Stimulated activated CD4-positive, alpha-beta T cell treated with anti-CD3 and anti-CD28 coated beads, TNF-alpha, amount 100 ng/mL, for 1 hour (primary cell): ENCODE measurements at regions not wholly inside any gene's neighbourhood (a gene's known extent, or its start where the extent isn't known, plus 50 kb on each side); places are given as distances from the start of the nearest gene placed in this dataset.
"Not testable (repeated sequence)": the region's sequence is repeated elsewhere in the genome, so short reads cannot be mapped to it uniquely, and the experiment has no call there.

Experiments used
- DNase-seq, 3 donors: peaks; one replicate each; pipeline ENCODE4 v3.0.0-alpha.2; 2020; ENCODE audit warnings: low read depth in 3 of 3, low spot score in 1 of 3

DNA sequence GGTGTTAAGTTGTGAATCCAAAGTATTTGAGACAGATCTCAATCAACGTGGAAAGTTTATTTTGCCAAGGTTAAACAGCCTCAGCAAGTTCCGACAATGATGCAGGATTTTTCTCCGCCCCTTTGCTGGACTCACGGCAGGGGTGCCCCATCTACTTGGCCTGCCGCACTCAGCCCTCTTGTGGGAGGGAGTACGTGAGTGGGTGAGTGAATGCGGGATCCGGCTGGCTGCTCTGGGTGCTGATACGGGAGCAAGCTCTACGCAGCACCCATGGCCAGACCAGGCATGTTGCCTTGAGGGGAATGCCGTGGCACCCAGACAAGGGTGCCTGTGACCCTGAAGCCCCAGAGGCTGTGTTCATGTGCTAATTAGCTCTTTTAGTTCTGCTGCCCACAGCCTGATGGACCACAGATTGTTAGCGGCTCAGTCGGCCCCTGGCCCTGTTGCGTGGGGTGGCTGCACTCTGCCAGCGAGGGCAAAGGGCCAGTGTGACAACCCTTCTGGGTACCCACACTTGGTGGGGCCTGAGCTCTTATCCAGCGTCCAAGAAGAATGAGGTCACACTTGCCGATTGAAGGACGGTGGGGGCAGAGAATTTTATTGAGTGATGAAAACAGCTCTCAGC lies 81.2 kb upstream of the FAM153A start:
- not testable (repeated sequence) for DNase-seq

GRCh38 chr5:177857642-177858200 lies 75.0 kb upstream of the FAM153A start:
- DNase-seq = not testable (repeated sequence)

DNA sequence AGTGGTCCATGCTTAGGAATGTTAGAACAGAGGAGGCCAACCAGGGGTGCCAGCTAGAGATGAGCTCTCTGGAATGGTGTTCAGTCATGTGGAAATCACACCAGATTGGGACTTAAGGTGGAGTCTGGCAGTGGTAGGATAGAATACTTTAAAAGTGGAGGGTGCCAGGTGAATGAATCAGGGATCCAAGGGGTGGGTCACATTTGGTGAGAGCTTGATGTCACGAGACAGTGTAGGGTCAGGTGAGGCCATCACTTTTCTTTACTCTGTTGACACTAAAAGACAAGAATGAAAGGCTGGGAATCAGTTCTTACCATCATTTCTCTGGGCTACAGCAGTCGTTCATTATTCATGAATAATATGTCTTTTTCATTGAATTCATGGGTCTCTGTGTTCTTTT lies 73.8 kb upstream of the FAM153A start:
- DNase-seq = not testable (repeated sequence)

GRCh38 chr5:177847914-177848313 lies 65.2 kb upstream of the FAM153A start:
- not testable (repeated sequence) for DNase-seq

GRCh38 chr5:177846598-177846997 lies 63.9 kb upstream of the FAM153A start:
- DNase-seq = not testable (repeated sequence)

- DNase-seq = not testable (repeated sequence)
Observed at GRCh38 chr5:177845906-177846305, 63.2 kb upstream of the FAM153A start.

DNA sequence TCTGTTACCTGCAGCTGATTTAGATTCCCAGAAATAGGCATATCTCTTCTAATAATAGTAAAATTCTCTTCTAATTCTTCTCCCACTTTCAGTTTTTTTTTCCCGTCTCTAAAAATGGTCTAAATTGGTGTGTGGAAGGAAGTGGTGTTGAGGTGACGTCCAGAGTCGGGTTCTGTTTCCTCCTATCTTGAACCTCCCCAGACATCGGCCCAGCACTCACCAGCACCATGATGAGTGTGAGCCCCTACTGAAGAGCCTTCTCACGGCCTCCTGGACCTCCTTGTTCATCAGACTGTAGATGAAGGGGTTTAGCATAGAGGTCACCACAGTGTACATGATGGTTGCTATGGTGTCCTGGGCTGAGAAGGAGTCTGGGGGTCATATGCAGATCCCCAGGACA lies 53.5 kb upstream of the FAM153A start:
- DNase-seq = not testable (repeated sequence)
